ENCODE measurements at regions not wholly inside any gene's neighbourhood (a gene's known extent, or its start where the extent isn't known, plus 50 kb on each side); places are given as distances from the start of the nearest gene placed in this dataset.

GRCh38 chr7:94848992-94849576, 58.3 kb upstream of the PPP1R9A start:
- Mint-ChIP-seq H3K27me3 (ENCODE audit: low read depth, poor library complexity) (no peaks in the 10 kb centered on the region), H3K4me3 (no peak overlapping the region), H3K27ac (no peak overlapping the region), H3K4me1 (no peaks in the 10 kb centered on the region), H3K9me3 (peaks cover 67% of the 10 kb centered on the region), H3K36me3 (ENCODE audit: low read depth) (peaks cover 20% of the 10 kb centered on the region)
- DNase-seq, result no peak
- TF ChIP-seq, protein P1, sequence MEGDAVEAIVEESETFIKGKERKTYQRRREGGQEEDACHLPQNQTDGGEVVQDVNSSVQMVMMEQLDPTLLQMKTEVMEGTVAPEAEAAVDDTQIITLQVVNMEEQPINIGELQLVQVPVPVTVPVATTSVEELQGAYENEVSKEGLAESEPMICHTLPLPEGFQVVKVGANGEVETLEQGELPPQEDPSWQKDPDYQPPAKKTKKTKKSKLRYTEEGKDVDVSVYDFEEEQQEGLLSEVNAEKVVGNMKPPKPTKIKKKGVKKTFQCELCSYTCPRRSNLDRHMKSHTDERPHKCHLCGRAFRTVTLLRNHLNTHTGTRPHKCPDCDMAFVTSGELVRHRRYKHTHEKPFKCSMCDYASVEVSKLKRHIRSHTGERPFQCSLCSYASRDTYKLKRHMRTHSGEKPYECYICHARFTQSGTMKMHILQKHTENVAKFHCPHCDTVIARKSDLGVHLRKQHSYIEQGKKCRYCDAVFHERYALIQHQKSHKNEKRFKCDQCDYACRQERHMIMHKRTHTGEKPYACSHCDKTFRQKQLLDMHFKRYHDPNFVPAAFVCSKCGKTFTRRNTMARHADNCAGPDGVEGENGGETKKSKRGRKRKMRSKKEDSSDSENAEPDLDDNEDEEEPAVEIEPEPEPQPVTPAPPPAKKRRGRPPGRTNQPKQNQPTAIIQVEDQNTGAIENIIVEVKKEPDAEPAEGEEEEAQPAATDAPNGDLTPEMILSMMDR (IDR thresholded peaks at IDR 0.05), result no peak

DNA sequence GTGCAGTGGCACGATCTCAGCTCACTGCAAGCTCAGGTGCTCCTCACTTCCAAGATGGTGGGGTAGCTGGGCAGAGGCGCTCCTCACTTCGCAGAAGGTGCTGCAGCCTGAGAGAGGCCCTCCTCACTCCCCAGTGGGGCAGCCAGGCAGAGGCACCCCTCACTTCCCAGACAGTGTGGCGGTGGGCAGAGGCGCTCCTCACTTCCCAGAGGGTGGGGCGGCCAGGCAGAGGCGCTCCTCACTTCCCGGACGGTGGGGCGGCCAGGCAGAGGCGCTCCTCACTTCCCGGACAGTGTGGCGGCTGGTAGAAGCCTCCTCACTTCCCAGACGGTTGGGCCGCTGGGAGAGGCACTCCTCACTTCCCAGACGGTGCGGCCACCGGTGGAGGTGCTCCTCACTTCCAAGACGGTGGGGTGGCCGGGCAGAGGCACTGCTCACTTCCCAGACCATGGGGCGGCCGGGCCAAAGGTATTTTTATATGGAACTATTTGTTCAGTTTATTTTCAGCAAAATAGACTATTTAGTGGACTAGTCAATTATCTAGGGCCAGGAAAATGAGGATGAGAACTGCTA, 57.7 kb upstream of the PPP1R9A start:
- TF ChIP-seq, protein P1 (IDR thresholded peaks at IDR 0.05), result no peak
- H3K36me3 Mint-ChIP-seq (ENCODE audit: low read depth), result peaks cover 20% of the 10 kb centered on the region
- H3K27me3 Mint-ChIP-seq (ENCODE audit: low read depth, poor library complexity), result no peaks in the 10 kb centered on the region
- no peak overlapping the region for H3K27ac Mint-ChIP-seq
- no peaks in the 10 kb centered on the region for H3K4me1 Mint-ChIP-seq
- no peak overlapping the region for H3K4me3 Mint-ChIP-seq
- H3K9me3 Mint-ChIP-seq, result peaks cover 67% of the 10 kb centered on the region
- DNase-seq, result no peak

GRCh38 chr7:94855589-94855988, 51.8 kb upstream of the PPP1R9A start:
- TF ChIP-seq, protein P1 (IDR thresholded peaks at IDR 0.05), result no peak
- peaks cover 22% of the 10 kb centered on the region for H3K9me3 Mint-ChIP-seq

GRCh38 chr7:94856643-94857042, 50.8 kb upstream of the PPP1R9A start:
- Mint-ChIP-seq H3K27ac (no peak overlapping the region), H3K4me1 (no peaks in the 10 kb centered on the region), H3K4me3 (no peak overlapping the region), H3K9me3 (peaks cover 22% of the 10 kb centered on the region), H3K36me3 (ENCODE audit: low read depth) (peaks cover 6% of the 10 kb centered on the region), H3K27me3 (ENCODE audit: low read depth, poor library complexity) (no peaks in the 10 kb centered on the region)
- no peak for DNase-seq
- TF ChIP-seq, protein P1 (IDR thresholded peaks at IDR 0.05), result no peak

More at GRCh38 chr7:94855589-94855988, 51.8 kb upstream of the PPP1R9A start:
- Mint-ChIP-seq H3K27me3 (ENCODE audit: low read depth, poor library complexity) (no peaks in the 10 kb centered on the region), H3K27ac (no peak overlapping the region), H3K36me3 (ENCODE audit: low read depth) (peaks cover 6% of the 10 kb centered on the region), H3K4me1 (no peaks in the 10 kb centered on the region), H3K4me3 (no peak overlapping the region)
- no peak for DNase-seq

Data from nephron progenitor cell (in vitro differentiated cells).